ENCODE measurements at regions not wholly inside any gene's neighbourhood (a gene's known extent, or its start where the extent isn't known, plus 50 kb on each side); places are given as distances from the start of the nearest gene placed in this dataset.
"Not testable (repeated sequence)": the region's sequence is repeated elsewhere in the genome, so short reads cannot be mapped to it uniquely, and the experiment has no call there.

DNA sequence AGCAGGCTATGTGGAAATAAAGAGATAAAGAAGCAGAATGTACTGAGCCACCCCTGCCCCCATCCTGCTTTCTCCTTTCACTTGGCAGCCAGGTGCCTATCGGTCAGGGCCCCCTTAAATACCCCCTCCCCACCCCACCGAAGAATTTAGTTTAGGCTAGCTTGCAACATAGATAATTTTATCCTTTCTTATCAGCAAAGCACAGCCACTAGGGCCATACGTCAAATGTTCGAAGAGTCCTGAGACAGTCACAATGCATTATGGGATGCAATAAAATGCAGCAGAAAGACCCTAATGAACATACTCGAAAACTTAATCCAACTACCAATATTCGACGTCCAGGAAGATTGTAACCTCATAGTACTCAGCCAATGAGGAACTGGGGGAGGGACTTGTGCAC lies 71.4 kb downstream of the ZNF195 start:
- H3K4ac ChIP-seq (ENCODE audit: low read depth, low read length); H3K14ac ChIP-seq (ENCODE audit: low read length); H4K91ac ChIP-seq (ENCODE audit: low read depth, low read length); H3K4me2 ChIP-seq (ENCODE audit: low read length); H3K79me1 ChIP-seq (ENCODE audit: low read length); H3K27me3 ChIP-seq (ENCODE audit: insufficient read depth, low read length); H3K27ac ChIP-seq (ENCODE audit: low read depth, low read length); H2AFZ ChIP-seq (ENCODE audit: insufficient read depth, low read length, poor library complexity); H3K4me3 ChIP-seq (ENCODE audit: low read depth, low read length); H3K23ac ChIP-seq (ENCODE audit: low read length); H2BK12ac ChIP-seq (ENCODE audit: low read length); H4K8ac ChIP-seq (ENCODE audit: low read depth, low read length); H3K36me3 ChIP-seq (ENCODE audit: control insufficient read depth in 1 of 2, insufficient read depth in 2 of 2, low read length in 2 of 2); H3K4me1 ChIP-seq (ENCODE audit: control insufficient read depth in 1 of 2, insufficient read depth in 2 of 2, low read length in 2 of 2); H3K9ac ChIP-seq (ENCODE audit: low read length); H3K18ac ChIP-seq (ENCODE audit: low read length); H2BK5ac ChIP-seq (ENCODE audit: low read depth, low read length, poor library complexity); H4K12ac ChIP-seq (ENCODE audit: low read depth, low read length); H2BK120ac ChIP-seq (ENCODE audit: insufficient read depth, low read length, poor library complexity); H3K9me3 ChIP-seq (ENCODE audit: insufficient read depth, low read depth, low read length); DNase-seq; H2AK5ac ChIP-seq (ENCODE audit: low read length); H3K79me2 ChIP-seq (ENCODE audit: control insufficient read depth, insufficient read depth, low read length, poor library complexity): not testable (repeated sequence)
- WGBS (ENCODE audit: extremely low coverage, insufficient coverage, insufficient read length): no CpG with 5 or more reads among the region's 7 CpGs

- H3K79me1 ChIP-seq (ENCODE audit: low read length); H3K4me1 ChIP-seq (ENCODE audit: control insufficient read depth in 1 of 2, insufficient read depth in 2 of 2, low read length in 2 of 2): not testable (repeated sequence)
Observed at GRCh38 chr11:3301060-3301459, 68.8 kb upstream of the MRGPRE start.

DNA sequence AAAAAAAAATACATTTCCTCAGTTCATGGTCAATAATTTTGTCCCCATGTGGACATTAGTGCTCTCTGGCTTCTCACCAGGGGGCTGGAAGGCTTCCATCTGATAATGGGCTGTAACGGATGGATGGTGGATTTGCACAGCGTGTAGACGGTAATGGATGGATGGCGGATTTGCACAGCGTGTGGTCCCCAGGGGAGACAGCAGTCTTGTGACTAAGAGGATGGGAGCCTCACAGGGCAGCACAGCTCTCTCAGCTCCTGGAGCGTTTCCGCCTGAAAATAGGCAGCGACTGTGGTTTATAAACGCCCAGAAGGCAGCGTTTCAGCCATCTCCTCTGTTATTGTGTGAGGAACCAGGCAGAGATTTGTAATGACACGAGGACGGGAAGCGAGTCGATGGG lies 68.4 kb upstream of the MRGPRE start:
- not testable (repeated sequence) for H2AFZ ChIP-seq (ENCODE audit: insufficient read depth, low read length, poor library complexity); H3K9ac ChIP-seq (ENCODE audit: low read length); H4K91ac ChIP-seq (ENCODE audit: low read depth, low read length); H2BK120ac ChIP-seq (ENCODE audit: insufficient read depth, low read length, poor library complexity); H3K27me3 ChIP-seq (ENCODE audit: insufficient read depth, low read length); H3K4ac ChIP-seq (ENCODE audit: low read depth, low read length); H3K4me2 ChIP-seq (ENCODE audit: low read length); H3K4me3 ChIP-seq (ENCODE audit: low read depth, low read length); H3K23ac ChIP-seq (ENCODE audit: low read length); H2BK12ac ChIP-seq (ENCODE audit: low read length); H3K9me3 ChIP-seq (ENCODE audit: insufficient read depth, low read depth, low read length); H3K18ac ChIP-seq (ENCODE audit: low read length); H3K27ac ChIP-seq (ENCODE audit: low read depth, low read length); H3K14ac ChIP-seq (ENCODE audit: low read length); H3K79me2 ChIP-seq (ENCODE audit: control insufficient read depth, insufficient read depth, low read length, poor library complexity); DNase-seq; H2BK5ac ChIP-seq (ENCODE audit: low read depth, low read length, poor library complexity); H4K12ac ChIP-seq (ENCODE audit: low read depth, low read length); H3K79me1 ChIP-seq (ENCODE audit: low read length); H2AK5ac ChIP-seq (ENCODE audit: low read length); H4K8ac ChIP-seq (ENCODE audit: low read depth, low read length); H3K36me3 ChIP-seq (ENCODE audit: control insufficient read depth in 1 of 2, insufficient read depth in 2 of 2, low read length in 2 of 2); H3K4me1 ChIP-seq (ENCODE audit: control insufficient read depth in 1 of 2, insufficient read depth in 2 of 2, low read length in 2 of 2)
- no CpG with 5 or more reads among the region's 14 CpGs for WGBS (ENCODE audit: extremely low coverage, insufficient coverage, insufficient read length)

More at GRCh38 chr11:3301060-3301459, 68.8 kb upstream of the MRGPRE start:
- not testable (repeated sequence) for H3K79me2 ChIP-seq (ENCODE audit: control insufficient read depth, insufficient read depth, low read length, poor library complexity); DNase-seq; H3K27me3 ChIP-seq (ENCODE audit: insufficient read depth, low read length); H4K12ac ChIP-seq (ENCODE audit: low read depth, low read length); H2AFZ ChIP-seq (ENCODE audit: insufficient read depth, low read length, poor library complexity); H2BK12ac ChIP-seq (ENCODE audit: low read length); H3K23ac ChIP-seq (ENCODE audit: low read length); H3K14ac ChIP-seq (ENCODE audit: low read length); H2BK120ac ChIP-seq (ENCODE audit: insufficient read depth, low read length, poor library complexity); H3K27ac ChIP-seq (ENCODE audit: low read depth, low read length); H3K18ac ChIP-seq (ENCODE audit: low read length); H3K9ac ChIP-seq (ENCODE audit: low read length); H4K8ac ChIP-seq (ENCODE audit: low read depth, low read length); H3K4me2 ChIP-seq (ENCODE audit: low read length); H2BK5ac ChIP-seq (ENCODE audit: low read depth, low read length, poor library complexity); H3K9me3 ChIP-seq (ENCODE audit: insufficient read depth, low read depth, low read length); H3K36me3 ChIP-seq (ENCODE audit: control insufficient read depth in 1 of 2, insufficient read depth in 2 of 2, low read length in 2 of 2); H3K4ac ChIP-seq (ENCODE audit: low read depth, low read length); H2AK5ac ChIP-seq (ENCODE audit: low read length); H4K91ac ChIP-seq (ENCODE audit: low read depth, low read length); H3K4me3 ChIP-seq (ENCODE audit: low read depth, low read length)
- no CpG with 5 or more reads among the region's 12 CpGs for WGBS (ENCODE audit: extremely low coverage, insufficient coverage, insufficient read length)

DNA sequence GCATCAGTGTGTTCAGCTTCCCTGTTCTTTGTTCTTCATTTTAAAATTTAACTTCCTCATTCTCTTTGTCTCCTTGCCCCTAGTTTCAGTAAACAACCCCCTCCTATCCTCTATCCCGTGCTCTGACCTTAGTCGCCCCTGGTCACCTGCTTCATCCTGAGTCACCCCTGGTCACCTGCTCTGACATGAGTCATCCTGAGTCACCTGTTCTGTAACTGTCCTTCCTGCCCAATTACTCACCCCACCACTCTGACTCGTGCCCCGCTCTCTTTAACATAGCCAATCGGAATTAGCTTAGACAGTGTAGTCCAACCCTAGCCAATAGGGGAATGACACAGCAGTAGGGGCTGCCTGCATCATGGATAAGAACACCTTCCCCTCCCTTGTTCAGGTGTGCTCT lies 65.6 kb upstream of the MRGPRE start:
- no CpG with 5 or more reads among the region's 5 CpGs for WGBS (ENCODE audit: extremely low coverage, insufficient coverage, insufficient read length)

More for the DNA sequence above, 65.6 kb upstream of the MRGPRE start:
- not testable (repeated sequence) for H3K36me3 ChIP-seq (ENCODE audit: control insufficient read depth in 1 of 2, insufficient read depth in 2 of 2, low read length in 2 of 2); H2BK120ac ChIP-seq (ENCODE audit: insufficient read depth, low read length, poor library complexity); H3K4me1 ChIP-seq (ENCODE audit: control insufficient read depth in 1 of 2, insufficient read depth in 2 of 2, low read length in 2 of 2); H3K79me1 ChIP-seq (ENCODE audit: low read length); H2AFZ ChIP-seq (ENCODE audit: insufficient read depth, low read length, poor library complexity); H3K4me2 ChIP-seq (ENCODE audit: low read length); H3K18ac ChIP-seq (ENCODE audit: low read length); H3K4me3 ChIP-seq (ENCODE audit: low read depth, low read length); H2AK5ac ChIP-seq (ENCODE audit: low read length); H3K27ac ChIP-seq (ENCODE audit: low read depth, low read length); H2BK12ac ChIP-seq (ENCODE audit: low read length); H4K8ac ChIP-seq (ENCODE audit: low read depth, low read length); H3K9ac ChIP-seq (ENCODE audit: low read length); H3K23ac ChIP-seq (ENCODE audit: low read length); H2BK5ac ChIP-seq (ENCODE audit: low read depth, low read length, poor library complexity); H3K9me3 ChIP-seq (ENCODE audit: insufficient read depth, low read depth, low read length); H4K12ac ChIP-seq (ENCODE audit: low read depth, low read length); H3K27me3 ChIP-seq (ENCODE audit: insufficient read depth, low read length); H4K91ac ChIP-seq (ENCODE audit: low read depth, low read length); H3K14ac ChIP-seq (ENCODE audit: low read length); H3K79me2 ChIP-seq (ENCODE audit: control insufficient read depth, insufficient read depth, low read length, poor library complexity); H3K4ac ChIP-seq (ENCODE audit: low read depth, low read length)
- DNase-seq: peak; percentile 3 to 6
